K562 (cell line): ENCODE measurements at regions not wholly inside any gene's neighbourhood (a gene's known extent, or its start where the extent isn't known, plus 50 kb on each side); places are given as distances from the start of the nearest gene placed in this dataset.

Experiments used
- ATAC-seq: fragments of 200-7000 bp; cut with Tn5 transposase; 3 replicates; pipeline ENCODE4 v1.9.1; 2020; ENCODE audit warnings: moderate library complexity
- BruUV-seq: library from RNA; stranded (reverse); fragments of 400-500 nt; replicated peaks from 2 replicates; lab custom pipeline; 2021; lab: Mats Ljungman, UMichigan
- CTCF ChIA-PET: fragments of 300-600 bp; formaldehyde crosslinking; extraction: SDS; loops from one replicate; lab custom pipeline; 2021; ENCODE audit warnings: low intra/inter-chr PET ratio; lab: Yijun Ruan, JAX
- POLR2A ChIA-PET: fragments of 300-600, 350-650 bp; sonication (Branson Sonifier 250); formaldehyde crosslinking; extraction: SDS; loops from one replicate; lab custom pipeline; 2021; ENCODE audit warnings: antibody characterized with exemption, inconsistent platforms; lab: Yijun Ruan, JAX
- DNase-seq, 4 experiments: peaks; one replicate each; pipeline versions ENCODE4 v3.0.0 to v3.0.0-alpha.2; 2011 to 2018; ENCODE audit warnings: low spot score in 3 of 4, mixed read lengths in 3 of 4; ENCODE audit errors: extremely low read depth in 1 of 4
- FAIRE-seq: peaks from 2 replicates; lab custom pipeline; 2011; peaks lifted over from hg19 to GRCh38; lab: Jason Lieb, UNC
- H2AFZ ChIP-seq: 2 replicates; pipeline ENCODE4 v1.6.0; 2011; ENCODE audit warnings: low read depth, low read length, control low read depth, inconsistent platforms
- H3K27ac ChIP-seq: fragments of 200-600 bp; 3 replicates; pipeline ENCODE4 v1.8.0; 2011; ENCODE audit warnings: low read depth, mild to moderate bottlenecking, control low read depth, inconsistent platforms, low read length, moderate library complexity, mixed read lengths; ENCODE audit errors: extremely low read depth
- H3K27me3 ChIP-seq, 2 experiments: fragments of 300-600 bp in 1 of 2; 2 replicates in 1 of 2; 3 replicates in 1 of 2; pipeline versions ENCODE4 v1.6.0 to v1.8.0; 2011; ENCODE audit warnings: inconsistent platforms in 2 of 2, low read length in 2 of 2, mild to moderate bottlenecking in 1 of 2, mixed read lengths in 1 of 2, moderate library complexity in 1 of 2; ENCODE audit not compliant: control insufficient read depth in 2 of 2, insufficient read depth in 2 of 2
- H3K36me3 ChIP-seq: fragments of 300-600 bp; 3 replicates; pipeline ENCODE4 v1.8.0; 2011; ENCODE audit warnings: mild to moderate bottlenecking, low read length, inconsistent platforms; ENCODE audit not compliant: control insufficient read depth, insufficient read depth
- H3K4me1 ChIP-seq, 2 experiments: fragments of 200-600 bp in 1 of 2; replicated peaks in 1 of 2; 2 replicates in 1 of 2; 3 replicates in 1 of 2; pipeline versions ENCODE4 v1.5.1 to v1.8.0; 2011; ENCODE audit warnings: inconsistent platforms in 2 of 2, low read length in 2 of 2, mild to moderate bottlenecking in 1 of 2, mixed read lengths in 1 of 2, moderate library complexity in 1 of 2; ENCODE audit not compliant: control insufficient read depth in 2 of 2, insufficient read depth in 2 of 2
- H3K4me2 ChIP-seq: 2 replicates; pipeline ENCODE4 v1.6.1; 2011; ENCODE audit warnings: low read length, control low read depth, inconsistent platforms, mixed read lengths; ENCODE audit not compliant: insufficient read depth
- H3K4me3 ChIP-seq: fragments of 200-600 bp; sonication (generic), shearing (Covaris generic); 2 replicates; pipeline ENCODE4 v1.5.1; 2016; ENCODE audit warnings: control low read depth, inconsistent platforms
- H3K79me2 ChIP-seq: fragments of 200-600 bp; 3 replicates; pipeline ENCODE4 v1.8.0; 2011; ENCODE audit warnings: low read length, inconsistent platforms; ENCODE audit not compliant: control insufficient read depth, insufficient read depth
- H3K9ac ChIP-seq, 2 experiments: 2 replicates each; pipeline versions ENCODE4 v1.6.0 to v1.6.1; 2011; ENCODE audit warnings: low read depth in 2 of 2, low read length in 2 of 2, control low read depth in 1 of 2, inconsistent platforms in 1 of 2, mild to moderate bottlenecking in 1 of 2, mixed read lengths in 1 of 2; ENCODE audit not compliant: insufficient read depth in 1 of 2
- H3K9me1 ChIP-seq: one replicate; pipeline ENCODE4 v1.6.0; 2011; ENCODE audit warnings: inconsistent platforms, mild to moderate bottlenecking, low read length, moderate library complexity; ENCODE audit not compliant: control insufficient read depth, insufficient read depth
- H3K9me3 ChIP-seq: replicated peaks from 2 replicates; pipeline ENCODE4 v1.5.1; 2011; ENCODE audit warnings: low read depth, low read length, inconsistent platforms; ENCODE audit not compliant: control insufficient read depth, insufficient read depth
- H4K20me1 ChIP-seq: replicated peaks from 2 replicates; pipeline ENCODE4 v1.6.1; 2011; ENCODE audit warnings: low read length, inconsistent platforms, mixed read lengths; ENCODE audit not compliant: control insufficient read depth, insufficient read depth
- ARID2 ChIP-seq: fragments of 450-650 bp; IDR thresholded peaks from 2 replicates; pipeline ENCODE4 v1.6.1; 2017; ENCODE audit warnings: antibody characterized with exemption, mild to moderate bottlenecking
- BDP1 ChIP-seq: IDR thresholded peaks from 3 replicates; pipeline ENCODE4 v1.6.1; 2011; ENCODE audit not compliant: insufficient read length, insufficient read depth
- E2F8 ChIP-seq: fragments of 450-650 bp; IDR thresholded peaks from 2 replicates; pipeline ENCODE4 v1.7.1; 2018; ENCODE audit warnings: mild to moderate bottlenecking, low read depth; ENCODE audit not compliant: partially characterized antibody
- JUND ChIP-seq, 2 experiments: IDR thresholded peaks; 2 replicates in 1 of 2; 3 replicates in 1 of 2; pipeline ENCODE4 v1.6.1; 2011; ENCODE audit warnings: borderline replicate concordance in 2 of 2, low read depth in 2 of 2, low read length in 2 of 2, improper control_type of control experiment in 1 of 2, missing biosample characterization in 1 of 2, missing genetic modification characterization in 1 of 2, missing genetic modification reagents in 1 of 2
- KLF6 ChIP-seq: fragments of 250-450 bp; sonication (Bioruptor Pico); IDR thresholded peaks from 2 replicates; pipeline ENCODE4 v1.4.0; 2020; ENCODE audit warnings: mild to moderate bottlenecking, moderate library complexity, borderline replicate concordance
- PHB ChIP-seq: fragments of 250-450 bp; sonication (Bioruptor Pico); IDR thresholded peaks from 2 replicates; pipeline ENCODE4 v1.5.0; 2021
- TAF15 ChIP-seq: fragments of 200-400 bp; formaldehyde crosslinking; IDR thresholded peaks from 2 replicates; pipeline ENCODE4 v1.6.1; 2017; ENCODE audit warnings: mild to moderate bottlenecking, low read depth, low read length, moderate library complexity
- ZNF224 ChIP-seq: sonication (generic); formaldehyde crosslinking; IDR thresholded peaks from 2 replicates; pipeline ENCODE4 v1.8.0; 2022; ENCODE audit warnings: mild to moderate bottlenecking, missing genetic modification reagents
- ZNF785 ChIP-seq: fragments of 250-450 bp; sonication (Bioruptor Pico); IDR thresholded peaks from 2 replicates; pipeline ENCODE4 v1.4.0; 2020; ENCODE audit warnings: mild to moderate bottlenecking
- WGBS: fragments of 100-300 bp; shearing (Covaris generic); methylation state at CpG from one replicate; pipeline ENCODE4 v1.1.6; 2016; ENCODE audit warnings: low coverage, mixed read lengths; ENCODE audit not compliant: insufficient coverage; ENCODE audit errors: missing lambda C conversion rate; 5-methylcytosine and 5-hydroxymethylcytosine counted together
- in situ Hi-C: fragments of 300-500 bp; cut with MboI; formaldehyde crosslinking; loops from 4 replicates; pipeline ENCODE4 v1.15.0; 2018; ENCODE audit warnings: inconsistent platforms, mixed read lengths
- intact Hi-C: fragments of 100-400 bp; cut with micrococcal nuclease; formaldehyde crosslinking; loops from 2 replicates; pipeline ENCODE4 v1.14.2; 2022
- TF ChIP-seq, protein P1 (sequence below): fragments of 450-650 bp; IDR thresholded peaks from 2 replicates; pipeline ENCODE4 v1.6.1; 2016; ENCODE audit warnings: borderline replicate concordance

DNA sequence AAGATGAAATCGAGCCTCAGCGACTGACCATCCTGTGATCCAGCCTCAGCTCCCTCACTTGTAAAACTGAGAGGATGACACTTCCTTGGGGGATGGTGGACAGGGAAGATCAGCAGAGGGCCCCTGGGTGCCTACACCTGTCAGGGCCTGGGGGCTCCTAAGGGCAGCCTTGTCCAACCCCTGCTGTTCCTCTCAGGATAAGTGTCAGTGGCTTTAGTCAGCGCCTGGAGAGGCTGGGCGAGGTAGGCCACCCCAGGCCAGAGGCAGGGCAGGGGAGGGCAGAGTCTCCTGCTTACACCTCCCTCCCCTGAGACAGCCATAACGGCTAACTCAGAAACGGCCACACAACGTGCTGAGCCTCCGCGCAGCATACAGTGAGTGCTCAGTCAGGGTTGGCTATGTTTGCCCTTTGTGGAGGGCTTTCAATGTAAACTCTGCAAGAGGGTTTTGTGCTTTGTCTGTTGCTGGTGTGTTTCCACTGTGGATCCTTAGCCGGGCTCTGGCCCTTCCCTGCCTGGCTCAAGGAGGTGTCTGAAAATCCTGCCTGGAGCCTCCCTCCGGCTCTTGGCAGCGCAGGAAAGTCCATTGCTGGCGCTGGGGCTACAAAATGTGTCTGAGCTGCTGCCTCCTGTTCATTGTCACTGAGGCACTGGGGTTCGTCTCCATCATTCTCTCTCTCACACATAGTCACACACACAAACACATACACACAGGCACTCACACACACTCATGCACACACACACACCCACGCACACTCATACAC lies 588.4 kb downstream of the PTPRU start:
- Histone ChIP-seq H3K9me3 (no peaks in the 10 kb centered on the region; the same call in 1 of the 2 replicates), H4K20me1 (no peaks in the 10 kb centered on the region), H3K4me2 (no peak overlapping the region), H3K9ac (no peak overlapping the region), H3K4me3 (no peak overlapping the region), H3K27me3 (peaks cover 0 to 13% of the 10 kb centered on the region in 2 experiments; a peak in 3 of 5 replicates), H3K4me1 (no peaks in the 10 kb centered on the region), H2AFZ (no peak overlapping the region), H3K9me1 (no peaks in the 10 kb centered on the region), H3K36me3 (no peaks in the 10 kb centered on the region), H3K79me2 (no peaks in the 10 kb centered on the region), H3K27ac (no peak overlapping the region)
- BruUV-seq: no TSS peak
- FAIRE-seq: no peak
- ChIA-PET CTCF (no interaction called here), POLR2A (no interaction called here)
- no peak for ATAC-seq
- in situ Hi-C loops (loop anchor here (25.0 kb wide), 1 partner anchor 1387 kb away; no protein-coding TSS in a partner anchor), intact Hi-C loops (no loop called here)
- 11% methylated on average over 15 of the region's 15 CpGs for WGBS
- DNase-seq: no peak
- no peak for TF ChIP-seq ZNF785
- no peak for TF ChIP-seq ARID2
- TF ChIP-seq JUND (IDR thresholded peaks at IDR 0.05; ENCODE audit: borderline replicate concordance, low read depth, low read length): no peak
- no peak for TF ChIP-seq JUND (tag; IDR thresholded peaks at IDR 0.05; ENCODE audit: borderline replicate concordance, low read depth, low read length)
- no peak for TF ChIP-seq TAF15
- TF ChIP-seq E2F8: no peak
- TF ChIP-seq KLF6: no peak
- no peak for TF ChIP-seq PHB (CRISPR knock-in tag)
- TF ChIP-seq, protein P1, sequence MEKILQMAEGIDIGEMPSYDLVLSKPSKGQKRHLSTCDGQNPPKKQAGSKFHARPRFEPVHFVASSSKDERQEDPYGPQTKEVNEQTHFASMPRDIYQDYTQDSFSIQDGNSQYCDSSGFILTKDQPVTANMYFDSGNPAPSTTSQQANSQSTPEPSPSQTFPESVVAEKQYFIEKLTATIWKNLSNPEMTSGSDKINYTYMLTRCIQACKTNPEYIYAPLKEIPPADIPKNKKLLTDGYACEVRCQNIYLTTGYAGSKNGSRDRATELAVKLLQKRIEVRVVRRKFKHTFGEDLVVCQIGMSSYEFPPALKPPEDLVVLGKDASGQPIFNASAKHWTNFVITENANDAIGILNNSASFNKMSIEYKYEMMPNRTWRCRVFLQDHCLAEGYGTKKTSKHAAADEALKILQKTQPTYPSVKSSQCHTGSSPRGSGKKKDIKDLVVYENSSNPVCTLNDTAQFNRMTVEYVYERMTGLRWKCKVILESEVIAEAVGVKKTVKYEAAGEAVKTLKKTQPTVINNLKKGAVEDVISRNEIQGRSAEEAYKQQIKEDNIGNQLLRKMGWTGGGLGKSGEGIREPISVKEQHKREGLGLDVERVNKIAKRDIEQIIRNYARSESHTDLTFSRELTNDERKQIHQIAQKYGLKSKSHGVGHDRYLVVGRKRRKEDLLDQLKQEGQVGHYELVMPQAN: no peak
- no peak for TF ChIP-seq BDP1
- TF ChIP-seq ZNF224 (CRISPR knock-in tag): no peak
- TF ChIP-seq, all 486 proteins: peak for 0
